IMR-90 (cell line): ENCODE measurements at regions not wholly inside any gene's neighbourhood (a gene's known extent, or its start where the extent isn't known, plus 50 kb on each side); places are given as distances from the start of the nearest gene placed in this dataset.

ENCODE experiments used
- ATAC-seq: fragments of 200-7000 bp; cut with Tn5 transposase; 2 replicates; pipeline ENCODE4 v1.9.1; 2020; ENCODE audit warnings: low read depth, mild to moderate bottlenecking, moderate library complexity
- BruUV-seq: library from RNA; stranded (reverse); fragments of 400-500 nt; replicated peaks from 2 replicates; lab custom pipeline; 2021; lab: Mats Ljungman, UMichigan
- CTCF ChIA-PET: fragments of 300-600 bp; formaldehyde crosslinking; extraction: SDS; loops from one replicate; lab custom pipeline; 2021; ENCODE audit warnings: antibody characterized with exemption; lab: Yijun Ruan, JAX
- POLR2A ChIA-PET: fragments of 300-600 bp; sonication (Branson Sonifier 250); formaldehyde crosslinking; loops from one replicate; lab custom pipeline; 2022; ENCODE audit warnings: antibody characterized with exemption; ENCODE audit not compliant: unreplicated experiment; lab: Charles Lee
- DNase-seq: peaks from one replicate; pipeline ENCODE4 v3.0.0; 2013
- H2AFZ ChIP-seq: replicated peaks from 2 replicates; pipeline ENCODE3; 2013; ENCODE audit warnings: low read length, mild to moderate bottlenecking; ENCODE audit not compliant: poor library complexity
- H2AK5ac ChIP-seq: 2 replicates; pipeline ENCODE4 v1.6.1; 2013; ENCODE audit warnings: low read depth, low read length, inconsistent platforms
- H2AK9ac ChIP-seq: replicated peaks from 2 replicates; pipeline ENCODE3; 2013; ENCODE audit warnings: mild to moderate bottlenecking, low read depth, low read length, moderate library complexity; ENCODE audit not compliant: poor library complexity
- H2BK120ac ChIP-seq: 2 replicates; pipeline ENCODE4 v1.6.1; 2013; ENCODE audit warnings: low read depth, low read length, inconsistent platforms
- H2BK15ac ChIP-seq: 3 replicates; pipeline ENCODE4 v1.6.1; 2013; ENCODE audit warnings: low read depth, low read length, inconsistent platforms
- H2BK20ac ChIP-seq: 2 replicates; pipeline ENCODE4 v1.6.1; 2013; ENCODE audit warnings: low read depth, mild to moderate bottlenecking, inconsistent platforms, low read length, moderate library complexity
- H2BK5ac ChIP-seq: 2 replicates; pipeline ENCODE4 v1.6.1; 2013; ENCODE audit warnings: mild to moderate bottlenecking, low read depth, low read length, inconsistent platforms; ENCODE audit not compliant: poor library complexity, severe bottlenecking
- H3K14ac ChIP-seq: replicated peaks from 2 replicates; pipeline ENCODE4 v1.6.1; 2013; ENCODE audit warnings: low read depth, low read length, inconsistent platforms
- H3K18ac ChIP-seq: 2 replicates; pipeline ENCODE4 v1.6.1; 2013; ENCODE audit warnings: low read depth, low read length, control low read depth
- H3K23ac ChIP-seq: 2 replicates; pipeline ENCODE4 v1.6.1; 2013; ENCODE audit warnings: low read depth, low read length, inconsistent platforms
- H3K27ac ChIP-seq: 2 replicates; pipeline ENCODE4 v1.5.1; 2013; ENCODE audit warnings: mild to moderate bottlenecking, control low read depth, low read length; ENCODE audit not compliant: insufficient read depth
- H3K27me3 ChIP-seq: 2 replicates; pipeline ENCODE4 v1.6.1; 2013; ENCODE audit warnings: low read length; ENCODE audit not compliant: control insufficient read depth, insufficient read depth
- H3K36me3 ChIP-seq: 2 replicates; pipeline ENCODE4 v1.6.1; 2013; ENCODE audit warnings: low read length, mixed read lengths; ENCODE audit not compliant: control insufficient read depth, insufficient read depth
- H3K4ac ChIP-seq: 2 replicates; pipeline ENCODE4 v1.6.1; 2013; ENCODE audit warnings: low read depth, low read length, inconsistent platforms
- H3K4me1 ChIP-seq: 2 replicates; pipeline ENCODE4 v1.6.1; 2013; ENCODE audit warnings: low read length, mixed read lengths; ENCODE audit not compliant: control insufficient read depth, insufficient read depth
- H3K4me2 ChIP-seq: 2 replicates; pipeline ENCODE4 v1.6.1; 2013; ENCODE audit warnings: low read depth, mild to moderate bottlenecking, control low read depth, low read length, moderate library complexity
- H3K4me3 ChIP-seq: 2 replicates; pipeline ENCODE4 v1.5.1; 2013; ENCODE audit warnings: low read depth, mild to moderate bottlenecking, control low read depth, low read length, moderate library complexity; ENCODE audit not compliant: insufficient read depth
- H3K56ac ChIP-seq: 2 replicates; pipeline ENCODE4 v1.6.1; 2013; ENCODE audit warnings: low read length, inconsistent platforms; ENCODE audit not compliant: insufficient read depth; ENCODE audit errors: extremely low read depth
- H3K79me1 ChIP-seq, 2 experiments: 2 replicates each; pipeline ENCODE4 v1.6.1; 2013; ENCODE audit warnings: low read length in 2 of 2, inconsistent platforms in 1 of 2, low read depth in 1 of 2
- H3K9ac ChIP-seq: 2 replicates; pipeline ENCODE4 v1.6.1; 2013; ENCODE audit warnings: low read depth, low read length, control low read depth
- H3K9me1 ChIP-seq: 2 replicates; pipeline ENCODE4 v1.6.1; 2013; ENCODE audit warnings: low read length, inconsistent platforms; ENCODE audit not compliant: insufficient read depth
- H3K9me3 ChIP-seq: 2 replicates; pipeline ENCODE4 v1.6.1; 2013; ENCODE audit warnings: low read length; ENCODE audit not compliant: control insufficient read depth, insufficient read depth
- H4K20me1 ChIP-seq: 2 replicates; pipeline ENCODE4 v1.6.1; 2013; ENCODE audit warnings: low read length, inconsistent platforms; ENCODE audit not compliant: insufficient read depth
- H4K5ac ChIP-seq: 2 replicates; pipeline ENCODE4 v1.6.1; 2013; ENCODE audit warnings: mild to moderate bottlenecking, low read depth, low read length, control low read depth
- H4K8ac ChIP-seq, 2 experiments: 2 replicates each; pipeline ENCODE4 v1.6.1; 2013; ENCODE audit warnings: low read depth in 2 of 2, low read length in 2 of 2, control low read depth in 1 of 2, inconsistent platforms in 1 of 2
- H4K91ac ChIP-seq: 2 replicates; pipeline ENCODE4 v1.6.1; 2013; ENCODE audit warnings: low read depth, low read length, inconsistent platforms; ENCODE audit not compliant: insufficient read depth
- BHLHE40 ChIP-seq: fragments of 150-350 bp; IDR thresholded peaks from 2 replicates; pipeline ENCODE4 v1.6.1; 2016; ENCODE audit warnings: mild to moderate bottlenecking, low read depth, low read length
- CEBPB ChIP-seq: IDR thresholded peaks from 2 replicates; pipeline ENCODE4 v1.6.1; 2012; ENCODE audit warnings: low read depth, low read length, improper control_type of control experiment
- CHD1 ChIP-seq: IDR thresholded peaks from 2 replicates; pipeline ENCODE4 v1.6.1; 2012; ENCODE audit warnings: low read depth, low read length, improper control_type of control experiment
- ELK1 ChIP-seq: fragments of 150-350 bp; IDR thresholded peaks from 2 replicates; pipeline ENCODE4 v1.6.1; 2016; ENCODE audit warnings: low read depth, mild to moderate bottlenecking, low read length, moderate library complexity, borderline replicate concordance
- FOS ChIP-seq: fragments of 150-350 bp; IDR thresholded peaks from 2 replicates; pipeline ENCODE4 v1.6.1; 2016; ENCODE audit warnings: low read depth, low read length
- MAFK ChIP-seq: IDR thresholded peaks from 2 replicates; pipeline ENCODE4 v1.6.1; 2012; ENCODE audit warnings: low read depth, low read length, improper control_type of control experiment
- MAZ ChIP-seq: IDR thresholded peaks from 2 replicates; pipeline ENCODE4 v1.6.1; 2012; ENCODE audit warnings: low read depth, mild to moderate bottlenecking, low read length, improper control_type of control experiment, moderate library complexity, borderline replicate concordance
- MXI1 ChIP-seq: IDR thresholded peaks from 2 replicates; pipeline ENCODE4 v1.6.1; 2012; ENCODE audit warnings: low read depth, mild to moderate bottlenecking, low read length, moderate library complexity, borderline replicate concordance
- NFE2L2 ChIP-seq: fragments of 150-350 bp; IDR thresholded peaks from 2 replicates; pipeline ENCODE4 v1.6.1; 2016; ENCODE audit warnings: low read depth, mild to moderate bottlenecking, low read length
- POLR2A ChIP-seq: IDR thresholded peaks from 2 replicates; pipeline ENCODE4 v1.6.1; 2012; ENCODE audit warnings: mild to moderate bottlenecking, low read depth, low read length
- RAD21 ChIP-seq: IDR thresholded peaks from 2 replicates; pipeline ENCODE4 v1.6.1; 2012; ENCODE audit warnings: low read length, improper control_type of control experiment
- RCOR1 ChIP-seq: IDR thresholded peaks from 2 replicates; pipeline ENCODE4 v1.6.1; 2012; ENCODE audit warnings: mild to moderate bottlenecking, low read length, improper control_type of control experiment; ENCODE audit not compliant: insufficient replicate concordance
- RFX5 ChIP-seq: IDR thresholded peaks from 2 replicates; pipeline ENCODE4 v1.8.0; 2012; ENCODE audit warnings: low read depth, mild to moderate bottlenecking, low read length, moderate library complexity
- SMC3 ChIP-seq: fragments of 150-350 bp; IDR thresholded peaks from 2 replicates; pipeline ENCODE4 v1.6.1; 2016; ENCODE audit warnings: low read depth, mild to moderate bottlenecking, antibody characterized with exemption, low read length, moderate library complexity
- WGBS, 2 experiments: methylation state at CpG; one replicate each; pipeline versions ENCODE4 v1.1.5 to v1.1.7; 2013; ENCODE audit warnings: missing lambda C conversion rate in 2 of 2; ENCODE audit not compliant: insufficient read length in 1 of 2; ENCODE audit errors: extremely low coverage in 2 of 2; 5-methylcytosine and 5-hydroxymethylcytosine counted together
- dilution Hi-C: fragments of 300-500 bp; cut with HindIII; formaldehyde crosslinking; loops from one replicate; pipeline ENCODE4 v1.14.3; 2018; ENCODE audit warnings: low sequenced_read_pairs; ENCODE audit not compliant: unreplicated experiment
- in situ Hi-C: fragments of 300-500 bp; cut with MboI; formaldehyde crosslinking; loops from 3 replicates; pipeline ENCODE4 v1.14.3; 2019; ENCODE audit warnings: low sequenced_read_pairs, inconsistent platforms, mixed read lengths
- intact Hi-C: fragments of 100-400 bp; cut with micrococcal nuclease; formaldehyde crosslinking; loops from 2 replicates; pipeline ENCODE4 v1.10.0; 2022
- TF ChIP-seq, protein P1 (sequence below): conservative IDR thresholded peaks from 2 replicates; pipeline ENCODE4 v1.5.1; 2012; ENCODE audit warnings: mild to moderate bottlenecking, low read depth, low read length, improper control_type of control experiment
- TF ChIP-seq, protein P2 (sequence below): fragments of 150-350 bp; IDR thresholded peaks from 2 replicates; pipeline ENCODE4 v1.6.1; 2017; ENCODE audit warnings: mild to moderate bottlenecking, antibody characterized with exemption, low read length, low read depth

GRCh38 chr20:24253321-24253720 lies 216.1 kb upstream of the SYNDIG1 start:
- no peak overlapping the region for H3K14ac ChIP-seq

More at GRCh38 chr20:24253321-24253720, 216.1 kb upstream of the SYNDIG1 start:
- intact Hi-C loops = no loop called here
- H2BK15ac ChIP-seq = no peak overlapping the region
- no peak overlapping the region for H3K27ac ChIP-seq
- no peak overlapping the region for H2BK20ac ChIP-seq
- no peak overlapping the region for H3K4ac ChIP-seq
- no peak overlapping the region for H2BK120ac ChIP-seq
- no peak overlapping the region for H4K8ac ChIP-seq
- WGBS, 2 experiments = no CpG with 5 or more reads among the region's 6 CpGs
- H2AK9ac ChIP-seq = no peak overlapping the region
- no peak overlapping the region for H4K5ac ChIP-seq
- H3K4me2 ChIP-seq = no peak overlapping the region
- ChIA-PET POLR2A (no interaction called here), CTCF (no interaction called here)
- no peak for TF ChIP-seq MXI1
- no peak for TF ChIP-seq RAD21
- TF ChIP-seq MAZ = no peak
- TF ChIP-seq SMC3 = no peak
- TF ChIP-seq, protein P1, sequence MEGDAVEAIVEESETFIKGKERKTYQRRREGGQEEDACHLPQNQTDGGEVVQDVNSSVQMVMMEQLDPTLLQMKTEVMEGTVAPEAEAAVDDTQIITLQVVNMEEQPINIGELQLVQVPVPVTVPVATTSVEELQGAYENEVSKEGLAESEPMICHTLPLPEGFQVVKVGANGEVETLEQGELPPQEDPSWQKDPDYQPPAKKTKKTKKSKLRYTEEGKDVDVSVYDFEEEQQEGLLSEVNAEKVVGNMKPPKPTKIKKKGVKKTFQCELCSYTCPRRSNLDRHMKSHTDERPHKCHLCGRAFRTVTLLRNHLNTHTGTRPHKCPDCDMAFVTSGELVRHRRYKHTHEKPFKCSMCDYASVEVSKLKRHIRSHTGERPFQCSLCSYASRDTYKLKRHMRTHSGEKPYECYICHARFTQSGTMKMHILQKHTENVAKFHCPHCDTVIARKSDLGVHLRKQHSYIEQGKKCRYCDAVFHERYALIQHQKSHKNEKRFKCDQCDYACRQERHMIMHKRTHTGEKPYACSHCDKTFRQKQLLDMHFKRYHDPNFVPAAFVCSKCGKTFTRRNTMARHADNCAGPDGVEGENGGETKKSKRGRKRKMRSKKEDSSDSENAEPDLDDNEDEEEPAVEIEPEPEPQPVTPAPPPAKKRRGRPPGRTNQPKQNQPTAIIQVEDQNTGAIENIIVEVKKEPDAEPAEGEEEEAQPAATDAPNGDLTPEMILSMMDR = no peak
- no peak for TF ChIP-seq CEBPB
- TF ChIP-seq BHLHE40 = no peak
- TF ChIP-seq CHD1 = no peak
- no peak for TF ChIP-seq MAFK
- no peak for TF ChIP-seq RCOR1
- TF ChIP-seq RFX5 = no peak
- no peak for TF ChIP-seq ELK1
- TF ChIP-seq POLR2A = no peak
- TF ChIP-seq, protein P2, sequence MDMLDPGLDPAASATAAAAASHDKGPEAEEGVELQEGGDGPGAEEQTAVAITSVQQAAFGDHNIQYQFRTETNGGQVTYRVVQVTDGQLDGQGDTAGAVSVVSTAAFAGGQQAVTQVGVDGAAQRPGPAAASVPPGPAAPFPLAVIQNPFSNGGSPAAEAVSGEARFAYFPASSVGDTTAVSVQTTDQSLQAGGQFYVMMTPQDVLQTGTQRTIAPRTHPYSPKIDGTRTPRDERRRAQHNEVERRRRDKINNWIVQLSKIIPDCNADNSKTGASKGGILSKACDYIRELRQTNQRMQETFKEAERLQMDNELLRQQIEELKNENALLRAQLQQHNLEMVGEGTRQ = no peak
- no peak for TF ChIP-seq FOS
- TF ChIP-seq NFE2L2 = no peak
- no peak overlapping the region for H3K23ac ChIP-seq
- no peak overlapping the region for H2BK5ac ChIP-seq
- no peaks in the 10 kb centered on the region for H3K9me1 ChIP-seq
- no peaks in the 10 kb centered on the region for H4K20me1 ChIP-seq
- dilution Hi-C loops = no loop called here
- no peaks in the 10 kb centered on the region for H3K4me1 ChIP-seq
- in situ Hi-C loops = no loop called here
- no peaks in the 10 kb centered on the region for H3K79me1 ChIP-seq
- no TSS peak for BruUV-seq
- no peak overlapping the region for H3K56ac ChIP-seq
- H3K9me3 ChIP-seq = no peaks in the 10 kb centered on the region
- no peak overlapping the region for H2AK5ac ChIP-seq
- ATAC-seq = no peak
- no peak overlapping the region for H4K91ac ChIP-seq
- no peak overlapping the region for H3K9ac ChIP-seq
- no peaks in the 10 kb centered on the region for H3K36me3 ChIP-seq
- no peak for DNase-seq
- H3K18ac ChIP-seq = no peak overlapping the region
- no peaks in the 10 kb centered on the region for H3K27me3 ChIP-seq
- no peak overlapping the region for H2AFZ ChIP-seq
- no peak overlapping the region for H3K4me3 ChIP-seq
